GM04504 (cell line): ENCODE measurements at regions not wholly inside any gene's neighbourhood (a gene's known extent, or its start where the extent isn't known, plus 50 kb on each side); places are given as distances from the start of the nearest gene placed in this dataset.

ENCODE experiments used
- DNase-seq: peaks from one replicate; pipeline ENCODE4 v3.0.0-alpha.2; 2012; ENCODE audit warnings: low read depth

DNA sequence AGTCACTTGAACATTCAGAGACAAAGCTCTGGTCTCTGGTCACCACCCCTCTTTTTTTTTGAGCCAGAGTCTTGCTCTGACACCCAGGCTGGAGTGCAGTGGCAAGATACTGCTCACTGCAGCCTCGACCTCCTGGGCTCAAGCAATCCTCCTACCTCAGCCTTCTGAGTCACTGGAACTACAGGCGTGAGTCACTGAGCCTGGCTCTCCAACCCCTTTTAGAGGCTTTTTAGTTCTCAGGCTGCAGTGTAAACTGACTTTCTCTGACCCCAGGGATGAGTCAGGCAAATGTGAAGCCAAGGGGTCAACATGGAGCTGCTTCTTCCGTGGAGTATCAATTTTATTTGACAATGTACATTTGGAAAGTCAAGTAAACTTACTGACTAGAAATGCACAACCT is 229.2 kb downstream of the PTTG2 start:
- peak; percentile 53 for DNase-seq

DNA sequence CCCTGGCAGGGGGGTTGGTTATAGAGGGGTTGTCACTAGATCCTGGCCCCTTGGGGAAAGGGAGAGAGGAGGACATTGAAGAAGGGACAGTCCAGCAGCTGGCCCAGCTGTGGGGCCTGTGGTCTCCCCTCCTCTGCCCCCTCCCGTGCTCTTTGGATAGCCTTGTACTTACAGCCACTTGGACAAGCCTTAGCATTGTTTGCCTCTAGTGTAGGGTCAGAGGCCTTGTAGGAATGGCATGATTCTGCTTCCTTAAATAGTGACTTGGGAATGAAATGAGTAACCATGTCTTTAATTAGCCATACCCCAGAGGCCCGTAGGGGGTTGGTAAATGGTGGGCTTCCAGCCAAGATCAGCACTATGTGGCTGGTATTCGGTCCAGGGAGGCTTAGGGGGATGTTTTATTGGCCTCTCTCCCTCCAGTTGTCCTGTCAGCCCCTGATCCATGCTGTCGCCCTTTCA is 230.6 kb downstream of the PTTG2 start:
- peak; percentile 24 for DNase-seq

DNA sequence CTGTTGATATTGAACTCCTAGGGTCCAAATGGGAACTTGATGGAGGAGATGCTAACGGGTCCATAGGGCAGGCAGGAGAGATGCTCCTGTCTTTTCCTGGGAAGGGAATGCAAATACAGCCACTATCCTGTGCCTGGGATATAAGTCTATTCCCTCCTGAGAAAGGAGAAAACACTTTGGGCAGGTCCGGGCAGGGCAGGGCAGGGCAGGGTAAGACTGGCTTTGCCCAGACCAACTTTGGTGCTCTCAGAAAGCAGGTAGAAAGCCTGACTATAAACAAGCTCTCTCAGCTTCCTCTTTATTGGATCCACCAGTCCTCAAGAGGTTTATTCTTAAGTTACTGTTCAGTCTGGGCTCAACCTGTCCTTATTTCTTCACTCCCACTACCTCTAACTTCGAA is 232.3 kb downstream of the PTTG2 start:
- no peak for DNase-seq

DNA sequence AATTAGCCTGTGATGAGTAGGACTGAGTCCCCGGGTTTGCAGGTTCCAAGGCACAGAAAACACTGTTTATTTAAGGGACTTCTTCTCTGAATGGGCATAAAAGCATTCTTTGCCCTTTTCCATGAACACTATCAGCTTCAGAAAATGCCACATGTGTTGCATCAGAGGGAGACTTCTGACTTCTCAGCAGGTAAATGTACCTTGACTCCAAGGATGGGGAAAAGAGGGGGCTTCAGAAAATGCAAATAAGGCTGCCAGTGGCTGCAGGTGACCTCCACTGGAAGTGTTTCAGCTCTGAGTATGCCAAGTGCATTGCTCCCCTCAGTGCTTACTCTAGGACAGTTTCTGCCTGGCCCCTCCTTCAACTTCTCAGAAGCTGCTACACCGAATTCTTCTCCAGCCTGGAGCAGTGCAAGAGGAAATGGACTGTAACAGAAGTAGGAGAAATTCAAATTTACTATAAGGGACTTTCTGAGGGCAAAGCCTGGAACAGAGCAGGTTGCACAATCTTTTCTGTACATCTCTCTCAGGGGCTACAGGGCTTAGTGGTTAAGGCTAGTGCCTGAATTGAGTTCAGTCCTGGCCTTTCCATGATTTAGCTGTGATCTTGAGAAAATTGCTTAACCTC is 233.2 kb downstream of the PTTG2 start:
- no peak for DNase-seq

DNA sequence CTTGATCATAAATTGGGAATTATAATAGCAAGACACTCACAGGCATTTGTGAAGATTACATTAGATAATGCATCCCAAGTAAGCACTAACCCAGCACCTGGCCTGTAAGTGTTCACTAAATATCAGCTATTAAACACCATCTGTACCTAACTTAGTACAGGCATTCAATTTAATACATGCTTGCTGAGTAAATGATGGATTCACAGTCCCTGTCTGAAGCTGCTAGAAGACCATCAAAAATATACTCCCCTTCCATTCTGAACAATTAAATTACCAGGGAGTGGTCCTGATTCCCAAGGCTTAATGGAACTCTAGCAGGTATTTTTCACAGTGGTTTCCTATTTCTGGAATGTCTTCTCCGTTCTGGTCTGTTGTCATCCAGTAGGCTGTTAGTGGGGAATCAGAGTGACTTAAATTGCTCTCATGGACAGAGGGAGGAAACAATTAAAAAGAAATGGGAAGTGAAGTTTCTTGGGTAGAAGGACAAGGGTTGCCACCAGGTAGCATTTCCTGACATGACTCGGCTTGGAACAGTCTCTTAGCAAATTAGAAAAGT is 233.9 kb downstream of the PTTG2 start:
- DNase-seq: no peak

DNA sequence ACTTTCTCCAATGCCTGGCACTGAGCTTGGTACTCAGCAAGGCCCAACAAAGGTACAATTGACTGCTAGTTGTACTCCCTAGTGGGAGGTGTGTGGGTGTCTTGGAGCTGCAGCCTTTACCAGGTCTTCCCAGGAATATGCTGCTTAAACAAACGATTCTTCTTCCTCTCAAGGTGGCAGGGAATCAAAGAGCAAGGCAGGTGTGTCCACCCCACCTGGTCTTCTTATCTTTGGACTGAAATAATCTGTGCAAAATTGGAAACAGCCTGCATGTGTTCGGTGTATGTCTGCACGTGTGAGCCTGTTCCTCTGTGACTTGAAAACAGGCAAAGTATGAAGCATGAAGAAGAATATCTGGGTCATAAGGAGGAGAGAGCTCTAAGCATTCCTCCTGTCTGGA is 235.3 kb downstream of the PTTG2 start:
- DNase-seq: no peak

DNA sequence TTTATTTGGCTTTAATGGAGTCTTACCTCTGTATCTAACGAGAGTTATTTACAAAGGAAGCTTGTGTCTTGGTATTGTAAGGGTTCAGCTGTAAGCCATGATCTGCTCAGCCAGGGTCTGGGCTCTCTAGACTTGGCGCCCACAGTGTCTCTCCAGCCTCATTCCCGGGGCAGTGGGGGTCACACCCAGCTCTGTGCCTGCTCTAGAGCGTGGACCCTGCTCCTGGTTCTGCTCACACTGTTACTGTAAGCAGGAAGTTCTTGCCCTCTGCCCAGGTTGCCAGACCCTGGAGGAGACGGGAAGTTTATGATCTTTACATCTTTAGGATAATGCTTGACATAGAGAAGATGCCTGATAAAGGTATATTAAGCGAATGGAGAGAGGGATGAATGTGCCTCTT is 235.7 kb downstream of the PTTG2 start:
- DNase-seq: no peak

DNA sequence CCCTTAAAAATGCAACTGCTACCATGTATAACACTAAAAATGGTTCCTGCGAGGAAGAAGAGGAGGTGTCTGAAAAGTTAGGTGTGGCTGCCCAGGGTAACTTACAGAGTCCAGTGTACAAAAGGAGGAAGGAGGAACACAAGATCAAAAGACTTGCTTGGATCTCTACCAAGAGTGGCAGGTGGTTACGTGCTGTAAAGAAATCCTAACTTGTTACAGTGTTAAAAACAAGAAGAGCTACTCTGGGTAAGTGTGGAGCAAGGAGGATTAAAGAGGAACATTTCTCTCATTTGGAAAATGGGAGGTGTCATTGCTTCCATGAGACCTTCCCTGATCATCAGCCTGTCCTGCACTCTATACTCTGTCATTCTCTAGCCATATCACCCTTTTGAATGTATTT is 242.0 kb downstream of the PTTG2 start:
- no peak for DNase-seq

DNA sequence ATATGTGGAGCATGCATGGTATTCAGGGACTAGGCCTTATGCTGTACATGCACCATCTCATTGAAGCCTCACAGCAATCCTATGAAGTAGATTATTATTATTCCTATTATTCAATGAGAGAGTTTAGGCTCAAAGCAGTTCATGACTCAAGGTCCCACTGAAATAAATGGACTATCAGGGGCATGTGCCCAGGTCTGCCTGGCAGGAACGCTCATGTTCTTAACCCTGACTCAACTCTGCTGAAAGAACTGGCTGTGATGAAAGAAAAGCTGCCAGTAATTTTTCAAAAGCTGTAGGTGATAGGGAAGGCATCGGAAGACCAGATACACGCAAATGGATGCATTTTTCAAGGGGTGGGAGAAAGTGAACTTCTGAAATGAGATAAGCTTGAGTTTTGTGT is 243.4 kb downstream of the PTTG2 start:
- no peak for DNase-seq

DNA sequence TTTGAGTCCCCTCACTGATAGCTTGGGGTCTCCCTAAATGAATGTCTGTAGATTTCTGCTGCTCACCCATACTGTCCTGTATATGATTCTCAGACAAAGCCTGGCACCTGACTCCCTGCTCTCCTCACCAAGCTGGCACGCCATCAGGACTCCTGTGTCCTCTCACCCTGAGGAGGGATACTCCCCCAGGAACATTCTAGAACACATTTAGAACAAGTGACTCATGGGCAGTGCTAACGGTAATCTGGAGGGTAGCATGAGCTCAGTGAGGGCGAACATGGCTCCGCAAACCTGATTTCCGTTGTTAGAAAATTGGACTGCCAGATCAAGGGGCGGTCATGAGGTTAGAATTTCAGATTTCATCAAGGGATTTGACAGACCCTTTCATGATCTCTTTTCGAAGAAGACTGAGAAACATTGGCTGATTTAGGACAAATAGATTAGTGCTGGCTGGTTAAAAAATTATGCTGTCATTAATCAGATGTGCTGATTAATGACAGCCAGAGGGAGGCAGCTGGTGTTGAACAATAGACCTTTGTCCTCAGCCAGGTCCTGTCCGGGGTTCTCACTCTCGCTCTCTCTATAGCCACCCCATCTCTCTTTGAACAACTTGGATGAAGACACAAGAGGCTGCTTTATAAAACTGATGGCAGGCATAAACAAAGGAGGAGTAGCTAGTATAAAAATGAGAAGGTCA is 244.3 kb downstream of the PTTG2 start:
- no peak for DNase-seq

DNA sequence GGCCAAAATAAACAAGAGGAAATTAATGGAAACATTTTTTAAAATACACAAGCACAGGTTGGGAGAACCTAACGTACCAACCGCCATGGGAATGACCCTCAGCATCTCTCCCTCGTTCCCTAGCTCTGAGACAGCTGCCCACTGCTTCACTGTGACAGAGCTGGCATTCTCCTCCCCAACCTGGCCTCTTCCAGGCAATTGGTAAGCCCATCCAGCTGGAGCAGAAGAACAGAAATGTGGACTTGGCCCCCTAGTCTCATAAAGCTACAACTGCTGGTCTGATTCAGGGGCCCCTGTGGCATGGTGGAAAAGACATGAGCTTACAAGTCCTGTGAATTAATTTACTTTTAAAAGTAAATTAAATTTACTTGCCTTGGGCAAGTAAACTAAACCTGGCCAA is 245.1 kb downstream of the PTTG2 start:
- DNase-seq: no peak

DNA sequence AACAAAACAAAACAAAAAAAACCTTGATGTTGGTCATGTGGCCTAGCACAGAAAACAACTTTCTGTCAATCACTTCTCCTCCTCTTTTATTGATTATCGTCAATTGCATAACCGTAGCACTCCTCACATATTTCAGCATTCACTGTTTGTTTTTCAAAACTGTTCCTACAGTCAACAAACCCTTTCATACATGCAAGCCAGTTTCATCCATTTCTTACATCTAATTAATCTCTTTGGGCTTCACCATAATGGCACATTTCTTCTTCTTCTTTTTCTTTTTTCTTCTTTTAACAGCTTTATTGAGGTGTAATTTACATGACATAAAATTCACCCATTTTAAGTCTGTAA is 246.9 kb downstream of the PTTG2 start:
- no peak for DNase-seq

DNA sequence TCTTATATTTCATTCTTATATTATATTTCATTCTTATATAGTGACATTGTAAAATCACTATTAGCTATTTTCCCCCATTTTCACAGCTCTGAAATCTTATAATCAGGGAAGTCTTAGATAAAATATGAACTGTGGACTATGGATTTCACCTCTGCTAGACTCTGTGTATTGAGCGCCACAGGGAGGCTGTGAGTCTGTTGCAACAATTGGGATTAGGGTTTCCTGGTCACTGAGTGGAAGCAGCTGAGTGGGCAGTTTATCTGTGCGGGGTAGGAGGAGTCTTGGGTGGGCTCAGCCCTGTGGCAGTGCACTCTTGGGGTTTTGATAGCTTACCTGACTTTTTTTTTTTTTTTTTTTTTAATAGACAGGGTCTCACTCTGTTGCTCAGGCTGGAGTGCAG is 249.5 kb downstream of the PTTG2 start:
- DNase-seq: no peak

DNA sequence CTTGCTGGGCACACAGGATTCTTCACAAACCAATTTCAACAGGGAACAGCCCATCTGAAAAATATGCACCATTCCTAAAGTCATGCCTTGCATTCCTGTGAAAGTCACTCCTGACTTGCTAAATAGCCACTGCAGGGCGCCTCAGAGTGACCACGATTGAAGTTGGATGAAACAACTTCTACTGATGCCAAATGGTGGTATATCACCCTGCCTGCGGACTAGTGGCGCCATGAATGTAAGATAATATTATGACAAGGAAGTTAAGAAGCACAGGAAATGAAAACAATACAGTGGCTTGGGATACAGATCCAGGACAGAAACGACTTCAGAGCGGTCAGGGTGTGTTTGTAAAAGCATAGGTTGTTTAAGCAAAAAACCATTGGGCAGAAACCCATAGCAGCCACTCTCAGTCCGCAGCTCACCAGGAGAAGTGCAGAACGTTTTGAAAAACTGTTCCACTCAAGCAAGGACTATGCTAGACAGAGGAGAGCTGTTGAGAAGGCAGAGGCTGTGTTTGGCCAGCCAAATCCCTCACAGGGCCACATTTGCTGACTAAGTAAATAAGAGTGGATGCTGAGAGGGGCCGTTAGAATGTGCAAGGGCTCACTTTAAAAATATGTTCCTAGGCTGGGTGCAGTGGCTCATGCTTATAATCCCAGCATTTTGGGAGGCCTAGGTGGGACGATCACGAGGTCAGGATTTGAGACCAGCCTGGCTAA is 250.4 kb downstream of the PTTG2 start:
- DNase-seq: no peak

DNA sequence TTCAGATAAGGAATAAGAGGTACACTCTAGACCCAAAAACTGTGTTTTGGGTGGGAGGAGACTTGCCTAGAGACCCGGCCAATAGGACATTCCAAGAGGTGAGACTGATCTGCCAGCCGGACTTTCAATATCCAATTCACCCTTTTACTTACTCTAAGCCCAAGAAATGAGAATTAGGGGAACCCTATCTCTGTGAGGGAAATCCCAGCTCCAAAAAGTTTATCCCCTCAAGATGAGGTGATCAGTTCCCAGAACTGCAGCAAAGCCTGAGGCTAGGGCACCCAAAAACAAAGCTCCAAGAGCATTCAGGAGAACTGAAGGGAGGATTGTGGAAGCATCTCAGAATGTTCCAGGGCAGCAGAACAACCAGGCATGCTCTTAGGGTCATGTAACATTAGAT is 251.7 kb downstream of the PTTG2 start:
- DNase-seq: no peak

DNA sequence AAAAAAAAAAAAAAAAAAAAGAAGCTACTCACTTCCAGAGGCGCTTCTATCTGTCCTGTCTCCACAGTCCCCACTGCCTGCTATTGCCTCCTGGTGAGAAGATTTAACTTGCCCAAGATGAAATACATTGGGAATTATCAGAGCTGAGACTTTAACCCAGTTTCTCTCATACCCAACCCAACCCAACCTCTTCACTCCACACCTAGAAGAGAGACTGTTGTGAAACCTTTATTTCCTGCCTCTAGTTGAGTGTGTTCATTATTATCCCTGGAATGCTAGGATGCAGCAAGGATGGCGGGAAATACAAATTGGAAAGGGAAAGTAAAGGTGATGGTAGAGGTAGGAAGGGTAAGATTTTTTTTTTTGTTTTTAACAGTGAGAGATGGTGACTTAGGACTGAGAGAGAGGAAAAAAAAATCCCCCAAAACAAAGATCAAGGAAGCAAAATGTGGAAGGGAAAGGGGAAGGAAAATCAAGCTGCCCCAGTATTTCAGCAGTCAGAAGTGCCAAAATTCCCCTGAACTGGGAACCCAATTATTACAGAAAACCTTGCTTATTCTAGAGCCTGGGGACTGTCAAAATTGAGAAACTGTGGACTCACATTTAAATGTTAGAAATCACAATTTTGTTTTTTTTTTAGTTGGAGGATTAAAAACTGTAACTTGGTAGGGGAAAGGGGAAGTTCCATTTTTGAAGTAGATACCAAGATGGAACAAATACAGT is 253.0 kb downstream of the PTTG2 start:
- no peak for DNase-seq

DNA sequence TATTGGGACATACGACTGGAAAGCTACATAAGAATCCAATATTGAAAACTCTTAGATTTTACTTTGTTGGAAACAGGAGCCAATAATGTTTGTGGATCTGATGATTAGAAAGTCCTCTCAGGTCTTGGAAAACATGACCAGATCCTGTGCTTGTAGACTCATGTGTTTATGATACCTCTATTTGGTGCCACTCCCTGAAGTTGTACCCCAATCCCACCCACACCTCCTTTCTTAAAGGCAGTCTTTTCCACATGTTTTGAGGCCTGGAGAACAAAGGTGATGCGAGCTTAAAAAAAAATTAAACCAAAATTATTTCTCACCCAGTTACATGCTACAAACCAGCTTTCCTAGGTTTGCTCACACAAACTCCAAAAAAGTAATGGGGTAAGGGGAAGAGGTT is 262.7 kb downstream of the PTTG2 start:
- no peak for DNase-seq

DNA sequence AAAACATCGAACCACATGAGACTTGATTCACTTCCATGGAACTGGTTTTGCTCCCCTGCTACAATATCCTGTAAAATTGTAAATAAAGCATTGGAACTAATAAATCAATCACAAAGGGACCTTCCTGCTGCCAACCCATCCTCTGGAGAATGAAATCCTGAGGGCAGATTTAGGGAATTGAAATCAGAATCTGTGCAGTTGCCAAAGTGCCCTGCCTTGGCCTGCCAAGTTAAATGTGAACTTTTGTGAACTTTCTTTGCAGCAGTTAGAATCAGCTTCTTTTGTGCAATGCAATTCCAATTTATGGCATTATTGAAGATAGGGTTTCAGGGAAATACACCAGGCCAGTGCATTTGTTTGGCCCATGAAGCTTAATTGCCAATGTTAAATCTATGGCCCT is 263.1 kb downstream of the PTTG2 start:
- DNase-seq: no peak

DNA sequence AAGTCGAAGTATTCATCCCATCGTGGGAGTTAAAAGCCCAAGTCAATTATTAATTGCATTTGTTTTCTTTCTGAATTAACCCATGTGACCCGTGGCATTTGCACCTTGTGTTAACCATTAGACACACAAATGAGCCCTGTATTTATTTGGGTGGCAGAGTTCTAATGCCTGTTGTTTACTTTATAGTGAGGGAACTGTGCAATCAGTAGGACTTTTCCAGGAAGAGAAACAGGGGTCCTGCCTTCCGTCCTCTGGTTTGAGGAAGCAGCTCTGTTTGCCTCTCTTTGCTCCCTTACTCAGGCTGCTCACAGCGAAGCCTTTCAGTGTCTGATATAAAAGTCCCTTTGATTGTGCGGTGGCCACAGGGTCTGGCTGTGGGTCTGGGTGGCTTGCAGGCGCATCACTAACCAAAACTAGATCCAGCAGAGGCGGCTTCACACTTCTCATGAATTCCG is 263.6 kb downstream of the PTTG2 start:
- DNase-seq: no peak

DNA sequence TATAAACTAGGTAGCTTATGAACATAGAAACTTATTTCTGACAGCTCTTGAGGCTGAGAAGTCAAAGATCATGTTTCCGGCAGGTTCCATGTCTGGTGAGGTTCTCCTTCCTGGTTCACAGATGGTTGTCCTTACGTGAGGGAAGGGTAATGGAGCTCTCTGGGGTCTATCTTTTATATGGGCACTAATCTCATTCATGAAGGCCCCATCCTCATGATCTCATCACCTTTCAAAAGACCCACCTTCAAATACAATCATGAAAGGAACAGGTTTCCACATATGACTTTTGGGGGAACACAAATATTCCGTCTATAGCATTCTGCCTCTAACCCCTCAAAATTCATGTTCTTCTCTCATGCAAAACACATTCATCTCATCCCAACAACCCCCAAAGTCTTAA is 264.7 kb downstream of the PTTG2 start:
- DNase-seq: no peak

DNA sequence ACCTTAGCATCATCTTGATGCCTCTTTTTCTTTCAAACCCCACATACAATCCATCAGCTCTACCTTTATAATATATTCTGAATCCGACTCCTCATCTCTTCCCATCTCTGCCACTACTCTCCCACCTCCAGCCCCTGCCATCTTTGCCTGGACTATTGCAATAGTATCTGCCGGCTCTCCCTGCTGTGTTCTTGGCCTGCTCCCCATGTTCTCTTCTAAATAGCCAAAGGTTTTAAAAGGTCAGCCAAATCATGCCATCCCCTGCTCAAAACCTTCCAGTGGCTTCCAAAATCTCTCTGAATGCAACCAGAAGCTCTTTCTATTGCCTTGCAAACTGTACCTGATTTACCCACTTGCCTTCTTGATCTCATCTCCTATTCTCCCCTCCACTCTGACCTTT is 266.0 kb downstream of the PTTG2 start:
- DNase-seq: no peak

DNA sequence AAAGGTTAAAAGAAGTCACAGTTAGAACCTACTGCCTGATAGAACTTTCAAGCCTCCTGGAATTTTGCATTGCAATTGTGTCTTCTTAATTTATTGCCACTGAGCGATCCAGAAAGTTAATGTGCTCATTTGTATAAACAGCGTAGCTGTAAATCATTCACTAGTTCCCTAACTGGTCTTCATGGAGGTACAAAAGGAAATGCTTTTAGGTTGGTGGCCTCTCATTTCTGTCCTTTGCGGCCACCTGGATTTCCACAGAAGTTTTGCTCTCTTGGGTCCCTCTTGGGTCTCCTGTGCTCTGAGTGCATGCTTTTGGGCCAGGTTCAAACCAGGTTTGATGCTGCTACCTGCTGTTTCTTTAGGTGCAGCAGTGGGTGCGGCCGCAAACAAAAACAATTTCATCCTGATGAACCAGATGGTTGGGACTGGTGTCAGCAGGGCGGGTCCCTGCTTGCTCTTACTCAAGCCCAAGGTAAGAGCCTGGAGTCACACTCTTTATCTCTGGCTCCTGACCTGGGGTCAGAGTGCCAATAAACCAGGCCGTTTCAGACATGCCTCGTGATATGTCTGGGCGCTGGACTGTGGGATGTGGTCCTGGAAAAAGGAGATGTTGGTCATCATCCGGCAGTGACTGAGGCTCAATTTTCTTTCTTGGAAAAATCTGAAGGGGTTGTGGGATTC is 270.1 kb downstream of the PTTG2 start:
- DNase-seq: no peak
